ENCODE measurements at regions not wholly inside any gene's neighbourhood (a gene's known extent, or its start where the extent isn't known, plus 50 kb on each side); places are given as distances from the start of the nearest gene placed in this dataset.
"Not testable (repeated sequence)": the region's sequence is repeated elsewhere in the genome, so short reads cannot be mapped to it uniquely, and the experiment has no call there.

- 84% methylated on average over 29 of the region's 29 CpGs for WGBS (ENCODE audit: low lambda C conversion rate, missing lambda C conversion rate)
- Histone ChIP-seq H3K9me2 (replicated peaks; ENCODE audit: insufficient read depth) (no peaks in the 10 kb centered on the region), H3K27me3 (no peaks in the 10 kb centered on the region), H3K9me3 (ENCODE audit: low read depth) (no peaks in the 10 kb centered on the region), H3K36me3 (replicated peaks; ENCODE audit: insufficient read depth, low read depth) (no peaks in the 10 kb centered on the region), H3K4me2 (no peak overlapping the region), H4K20me1 (ENCODE audit: insufficient read depth, poor library complexity, severe bottlenecking) (no peaks in the 10 kb centered on the region), H3K4me3 (no peak overlapping the region), H2AFZ (no peak overlapping the region), H3K79me2 (no peaks in the 10 kb centered on the region), H3K4me1 (ENCODE audit: insufficient read depth) (no peaks in the 10 kb centered on the region), H3K27ac (no peak overlapping the region)
- no peak for DNase-seq (ENCODE audit: low spot score)
- TF ChIP-seq EZH2 (IDR thresholded peaks at IDR 0.05; ENCODE audit: borderline replicate concordance) (no peak), EZH2phosphoT487 (IDR thresholded peaks at IDR 0.05; ENCODE audit: low read depth, severe bottlenecking, unreplicated experiment) (no peak), CTCF (IDR thresholded peaks at IDR 0.05; ENCODE audit: poor library complexity) (no peak)
These were observed 69.0 kb downstream of the DLL1 start for GRCh38 chr6:170221753-170222400.

GRCh38 chr6:170221052-170221752 lies 69.7 kb downstream of the DLL1 start:
- no peaks in the 10 kb centered on the region for H3K9me3 ChIP-seq (ENCODE audit: low read depth)
- no peaks in the 10 kb centered on the region for H4K20me1 ChIP-seq (ENCODE audit: insufficient read depth, poor library complexity, severe bottlenecking)
- no peaks in the 10 kb centered on the region for H3K27me3 ChIP-seq
- H3K4me2 ChIP-seq, result no peak overlapping the region
- no peak overlapping the region for H3K4me3 ChIP-seq
- H3K36me3 ChIP-seq (replicated peaks; ENCODE audit: insufficient read depth, low read depth), result no peaks in the 10 kb centered on the region
- H2AFZ ChIP-seq, result no peak overlapping the region
- TF ChIP-seq EZH2 (IDR thresholded peaks at IDR 0.05; ENCODE audit: borderline replicate concordance) (no peak), EZH2phosphoT487 (IDR thresholded peaks at IDR 0.05; ENCODE audit: low read depth, severe bottlenecking, unreplicated experiment) (no peak), CTCF (IDR thresholded peaks at IDR 0.05; ENCODE audit: poor library complexity) (no peak)
- no peaks in the 10 kb centered on the region for H3K9me2 ChIP-seq (replicated peaks; ENCODE audit: insufficient read depth)
- WGBS (ENCODE audit: low lambda C conversion rate, missing lambda C conversion rate), result 87% methylated on average over 29 of the region's 29 CpGs
- no peak overlapping the region for H3K27ac ChIP-seq
- DNase-seq (ENCODE audit: low spot score), result no peak
- no peaks in the 10 kb centered on the region for H3K4me1 ChIP-seq (ENCODE audit: insufficient read depth)
- no peaks in the 10 kb centered on the region for H3K79me2 ChIP-seq

GRCh38 chr6:170213637-170214018 lies 77.2 kb downstream of the DLL1 start:
- not testable (repeated sequence) for H3K79me2 ChIP-seq; DNase-seq (ENCODE audit: low spot score); H3K27me3 ChIP-seq; H3K4me1 ChIP-seq (ENCODE audit: insufficient read depth); H3K36me3 ChIP-seq (replicated peaks; ENCODE audit: insufficient read depth, low read depth); H4K20me1 ChIP-seq (ENCODE audit: insufficient read depth, poor library complexity, severe bottlenecking); H3K4me2 ChIP-seq; H3K9me2 ChIP-seq (replicated peaks; ENCODE audit: insufficient read depth); H3K27ac ChIP-seq; H2AFZ ChIP-seq; H3K9me3 ChIP-seq (ENCODE audit: low read depth); H3K4me3 ChIP-seq
- WGBS (ENCODE audit: low lambda C conversion rate, missing lambda C conversion rate), result 100% methylated on average over 11 of the region's 19 CpGs

- no peak overlapping the region for H3K4me2 ChIP-seq
- no peak overlapping the region for H2AFZ ChIP-seq
- H3K27me3 ChIP-seq, result no peaks in the 10 kb centered on the region
- no peaks in the 10 kb centered on the region for H4K20me1 ChIP-seq (ENCODE audit: insufficient read depth, poor library complexity, severe bottlenecking)
- DNase-seq (ENCODE audit: low spot score), result no peak
- H3K4me3 ChIP-seq, result no peak overlapping the region
- no peak overlapping the region for H3K27ac ChIP-seq
- H3K9me2 ChIP-seq (replicated peaks; ENCODE audit: insufficient read depth), result no peaks in the 10 kb centered on the region
- H3K79me2 ChIP-seq, result no peaks in the 10 kb centered on the region
- TF ChIP-seq CTCF (IDR thresholded peaks at IDR 0.05; ENCODE audit: poor library complexity), result no peak
- TF ChIP-seq EZH2phosphoT487 (IDR thresholded peaks at IDR 0.05; ENCODE audit: low read depth, severe bottlenecking, unreplicated experiment), result no peak
- TF ChIP-seq EZH2 (IDR thresholded peaks at IDR 0.05; ENCODE audit: borderline replicate concordance), result no peak
- no peaks in the 10 kb centered on the region for H3K36me3 ChIP-seq (replicated peaks; ENCODE audit: insufficient read depth, low read depth)
- WGBS (ENCODE audit: low lambda C conversion rate, missing lambda C conversion rate), result 95% methylated on average over 33 of the region's 40 CpGs
- no peaks in the 10 kb centered on the region for H3K9me3 ChIP-seq (ENCODE audit: low read depth)
- no peaks in the 10 kb centered on the region for H3K4me1 ChIP-seq (ENCODE audit: insufficient read depth)
These were observed 77.8 kb downstream of the DLL1 start for GRCh38 chr6:170212956-170213636.
